ENCODE measurements at regions not wholly inside any gene's neighbourhood (a gene's known extent, or its start where the extent isn't known, plus 50 kb on each side); places are given as distances from the start of the nearest gene placed in this dataset.

DNA sequence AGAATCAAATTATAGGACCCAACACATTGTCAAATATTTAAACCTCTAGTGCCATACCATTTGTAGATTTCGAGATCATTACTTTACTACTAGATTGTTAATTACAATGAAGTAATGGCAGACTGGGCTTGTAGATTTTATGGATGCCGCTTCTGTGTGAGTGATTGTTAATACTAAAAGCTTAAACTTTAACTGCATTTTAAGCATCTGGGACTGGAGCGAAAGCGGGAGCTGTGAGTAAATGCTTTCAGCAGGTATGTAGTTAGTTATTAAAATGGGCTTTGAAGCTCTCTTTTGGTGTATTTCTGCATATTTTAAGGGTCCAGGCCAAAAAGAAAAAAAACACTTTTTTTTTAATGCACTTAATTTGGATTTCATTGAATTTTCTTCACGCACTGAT, 519.3 kb downstream of the MED13L start:
- no peak for DNase-seq

DNA sequence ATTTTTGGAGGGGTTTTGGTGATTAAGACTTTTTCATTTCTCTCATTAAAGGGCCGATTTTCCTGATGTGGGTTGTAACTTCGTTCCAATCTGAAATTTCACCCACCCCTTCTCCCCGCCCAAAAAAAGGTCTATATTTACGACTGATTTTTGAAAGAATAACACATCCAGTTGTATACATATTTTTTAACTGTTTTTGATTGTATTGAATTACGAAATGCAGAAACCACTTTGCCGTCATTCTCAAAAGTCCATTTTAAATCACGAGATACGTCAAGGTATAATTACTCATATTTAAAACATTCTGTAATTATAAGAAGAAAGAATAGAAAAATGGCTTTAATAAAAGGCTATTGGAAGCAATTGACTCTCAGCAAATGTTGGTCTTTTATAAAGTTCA, 520.7 kb downstream of the MED13L start:
- DNase-seq, result no peak

DNA sequence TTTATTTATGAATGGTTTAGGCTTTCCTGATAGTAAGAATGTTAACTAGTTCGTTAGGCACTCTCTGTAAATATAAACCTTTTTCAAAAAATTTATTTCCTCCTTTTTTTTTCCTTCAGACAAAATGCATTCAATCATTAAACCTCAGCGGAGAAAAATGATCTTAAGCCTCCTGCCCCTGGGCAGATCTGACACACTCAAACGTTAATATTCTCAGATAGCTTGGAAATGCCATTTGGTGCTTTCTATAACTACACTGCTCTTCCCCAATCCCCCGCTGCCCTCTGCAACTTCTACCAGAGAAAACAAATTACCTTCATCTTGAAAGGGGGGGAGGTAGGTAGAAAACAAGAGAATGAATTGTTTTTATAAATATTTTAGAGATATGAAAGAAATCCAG, 521.2 kb downstream of the MED13L start:
- no peak for DNase-seq

DNA sequence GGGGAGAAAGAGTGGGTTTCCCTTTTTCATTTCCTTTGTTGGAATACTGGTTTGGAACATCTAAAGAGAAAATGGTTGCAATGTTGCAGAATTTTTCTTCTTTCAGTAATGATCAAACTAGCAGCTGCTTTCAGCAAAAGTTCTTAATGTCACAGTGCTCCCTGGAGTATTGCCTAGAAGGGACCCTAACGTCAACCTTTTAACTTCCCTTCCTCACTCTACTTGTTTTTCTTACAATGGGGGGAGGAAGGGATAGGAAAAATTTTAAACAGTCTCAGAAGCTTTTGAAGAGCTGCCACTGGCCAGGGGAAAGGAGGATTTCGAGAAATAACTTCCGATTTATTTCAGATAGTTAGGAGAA, 521.8 kb downstream of the MED13L start:
- no peak for DNase-seq

DNA sequence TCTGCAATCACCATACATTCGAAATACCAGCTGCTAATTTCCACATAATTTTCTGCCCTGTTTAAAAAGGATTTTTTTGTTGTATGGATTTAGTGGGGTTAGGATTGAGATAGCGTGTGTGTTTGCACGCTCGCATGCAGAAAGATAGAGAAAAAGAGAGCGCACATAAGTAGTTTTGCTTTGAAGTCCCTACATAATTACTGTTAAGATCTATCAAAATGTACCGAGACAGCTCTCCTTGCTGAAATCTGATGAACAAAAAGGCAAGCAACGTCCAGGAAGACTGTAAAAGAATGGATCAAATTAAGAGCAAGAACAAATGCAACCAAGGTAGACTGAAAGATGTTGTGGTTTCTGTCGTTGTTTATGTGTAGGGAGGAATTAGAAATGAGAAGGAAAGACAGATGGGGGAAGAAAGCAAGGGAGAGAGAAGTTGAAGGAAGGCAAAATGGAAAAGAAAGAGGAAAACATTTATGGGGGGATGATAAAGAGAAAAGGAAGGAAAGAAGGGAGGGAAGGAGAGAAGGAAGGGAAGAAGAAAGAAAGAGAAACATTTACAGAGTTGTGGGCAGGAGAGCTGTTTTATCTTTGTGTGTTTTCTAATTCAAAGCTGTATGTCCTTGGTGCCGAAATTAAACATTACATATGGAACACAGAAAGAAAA, 522.3 kb downstream of the MED13L start:
- no peak for DNase-seq

DNA sequence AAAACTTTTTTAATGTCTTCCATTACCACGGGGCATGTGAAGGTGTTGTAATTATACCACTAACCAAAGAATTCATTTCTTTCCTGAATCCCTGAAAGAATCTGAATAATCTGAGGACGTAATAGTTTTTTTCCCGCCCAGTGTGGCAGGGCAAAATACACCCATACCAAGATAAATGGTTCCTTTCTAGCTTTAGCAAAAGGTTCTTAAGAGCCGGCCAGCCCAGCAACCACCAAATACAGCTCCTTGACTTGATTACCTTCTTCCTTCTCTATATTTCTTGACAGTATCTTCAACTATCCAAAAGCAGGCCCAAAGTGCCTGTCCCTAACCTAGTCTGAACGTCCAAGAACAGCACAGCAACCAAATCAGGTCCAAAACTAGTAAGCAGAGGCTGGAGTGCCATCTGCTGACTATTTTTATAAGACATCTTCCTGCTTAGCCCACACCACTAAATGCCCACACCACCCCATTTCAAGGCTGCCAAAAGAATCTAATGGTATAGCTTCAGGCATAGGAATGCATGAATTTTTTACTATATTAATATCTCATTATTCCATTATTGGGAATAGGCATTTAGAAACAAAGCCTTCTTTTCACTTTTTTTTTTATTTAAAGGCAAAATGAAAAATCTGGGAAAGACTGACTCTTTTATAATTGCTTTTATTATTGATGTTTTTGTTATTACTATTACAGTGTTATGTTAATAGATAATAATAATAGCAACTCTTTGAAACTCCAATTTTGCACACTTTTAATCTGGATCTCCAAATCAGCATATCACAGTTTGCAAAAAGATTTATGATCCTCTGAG, 524.4 kb downstream of the MED13L start:
- peak; percentile 5 for DNase-seq

DNA sequence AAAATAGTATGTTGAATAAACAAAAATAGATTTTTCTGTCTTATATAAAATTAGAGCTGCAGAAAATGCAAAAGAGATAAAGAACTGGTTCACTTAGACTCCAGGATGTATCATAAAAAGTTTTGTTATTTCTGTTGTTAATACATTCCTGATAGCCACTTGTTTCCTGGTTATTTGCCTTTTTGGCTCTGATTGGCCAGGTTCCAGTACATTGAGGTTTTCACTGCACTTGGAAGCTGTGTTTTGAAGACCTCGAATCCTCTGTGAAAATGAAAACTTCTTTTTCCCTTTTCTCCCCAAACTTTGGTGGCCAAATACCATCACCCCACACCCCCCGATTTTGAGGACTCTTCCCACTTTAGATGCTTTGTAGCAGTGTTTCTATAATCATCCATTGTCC, 525.3 kb downstream of the MED13L start:
- DNase-seq, result no peak

DNA sequence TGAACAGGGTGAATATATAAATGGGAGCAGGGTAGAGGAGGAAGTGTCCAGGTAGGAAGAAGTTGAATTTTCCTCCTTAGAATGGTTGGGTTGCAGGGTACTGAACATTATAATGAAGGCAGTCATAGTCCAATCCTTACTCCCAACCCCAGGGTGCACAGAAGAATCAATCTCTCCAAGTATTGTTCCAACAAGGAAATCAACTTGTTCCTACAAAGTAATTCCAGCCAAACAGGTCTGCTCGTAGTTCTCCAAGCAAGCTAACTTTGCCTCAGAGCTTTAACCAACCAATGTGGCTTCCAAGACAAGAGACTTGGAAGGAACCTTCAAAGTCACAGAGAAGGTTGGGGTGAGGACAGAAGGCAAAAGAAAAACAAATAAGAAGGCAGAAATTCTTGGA, 527.2 kb downstream of the MED13L start:
- no peak for DNase-seq

DNA sequence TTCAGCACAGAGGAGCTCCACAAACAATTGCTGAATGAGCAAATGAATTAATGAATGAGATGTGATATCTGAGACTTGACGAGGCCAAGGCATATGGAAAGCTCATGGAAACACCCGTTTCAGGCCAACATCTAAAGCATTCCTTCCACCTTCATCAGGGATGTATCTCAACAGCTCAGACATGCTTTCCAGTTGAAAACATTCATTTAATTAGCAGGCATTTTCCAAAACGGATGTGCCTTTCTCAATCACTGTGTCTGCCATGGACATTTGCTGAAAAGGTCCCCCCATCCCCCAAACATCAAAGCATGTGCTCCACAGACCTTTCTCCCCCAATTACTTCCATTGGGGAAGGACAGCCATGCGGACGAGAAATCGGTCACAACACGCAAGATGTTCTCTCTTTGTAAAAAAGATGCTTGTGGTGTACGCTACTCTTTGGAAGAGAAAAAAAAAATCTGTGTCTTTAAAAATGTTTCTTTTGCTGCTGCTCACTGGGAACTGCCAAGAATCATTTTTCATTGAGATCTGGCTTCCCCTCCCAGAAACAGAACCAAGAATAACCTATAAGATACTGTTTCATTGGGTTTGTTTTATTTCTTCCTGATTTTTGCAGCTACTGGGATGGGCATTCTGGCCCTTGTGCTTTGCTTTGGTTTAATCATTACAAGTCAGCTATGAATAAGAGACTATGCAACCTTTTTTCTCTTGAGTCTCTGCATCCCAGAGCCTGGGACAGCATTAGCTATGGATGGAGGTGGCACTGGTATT, 528.2 kb downstream of the MED13L start:
- DNase-seq, result no peak

DNA sequence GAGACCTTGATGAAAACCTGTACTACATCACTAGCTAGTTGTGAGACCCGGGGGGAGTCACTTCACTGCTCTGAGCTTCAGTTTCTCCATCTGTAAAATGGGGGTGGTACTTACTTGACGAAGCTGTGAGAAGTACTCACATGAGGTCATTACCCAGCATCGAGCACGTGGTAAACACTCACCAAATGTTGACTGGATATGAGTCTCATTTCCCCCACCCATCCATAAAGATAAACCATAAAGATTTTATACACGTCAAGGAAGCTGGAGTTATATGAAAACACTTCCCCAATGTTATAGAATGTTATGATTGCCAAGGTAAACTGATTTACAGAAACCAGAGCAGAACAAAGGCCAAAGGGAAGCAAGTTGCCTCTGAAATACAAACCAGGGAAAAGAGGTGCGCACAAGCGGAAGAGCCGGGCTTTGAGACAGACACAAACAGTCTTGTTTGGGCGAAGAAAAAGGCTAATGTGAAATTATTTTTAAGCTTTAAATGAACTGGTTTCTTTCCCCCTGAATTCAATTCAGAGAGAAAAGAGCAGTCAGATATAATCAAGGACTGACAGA, 536.8 kb downstream of the MED13L start:
- DNase-seq, result no peak

DNA sequence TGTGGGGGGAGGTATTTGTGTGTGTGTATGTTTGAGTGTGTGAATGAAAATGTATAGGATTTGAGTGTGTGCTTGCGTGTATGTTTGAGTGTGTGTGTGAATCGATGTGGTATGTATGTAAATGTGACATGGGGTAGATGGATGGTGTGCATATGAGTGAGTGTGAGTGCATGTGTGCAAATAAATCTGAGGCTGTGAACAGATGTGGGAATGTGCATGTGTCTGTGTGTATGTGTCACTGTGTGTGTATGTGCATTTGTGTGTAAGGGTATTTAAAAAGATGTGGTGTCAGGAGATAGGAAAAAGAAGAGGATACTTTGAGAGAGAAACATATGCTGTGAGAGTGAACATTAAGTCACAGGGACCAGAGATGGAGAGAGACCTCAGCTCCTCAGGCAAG, 539.6 kb downstream of the MED13L start:
- no peak for DNase-seq

DNA sequence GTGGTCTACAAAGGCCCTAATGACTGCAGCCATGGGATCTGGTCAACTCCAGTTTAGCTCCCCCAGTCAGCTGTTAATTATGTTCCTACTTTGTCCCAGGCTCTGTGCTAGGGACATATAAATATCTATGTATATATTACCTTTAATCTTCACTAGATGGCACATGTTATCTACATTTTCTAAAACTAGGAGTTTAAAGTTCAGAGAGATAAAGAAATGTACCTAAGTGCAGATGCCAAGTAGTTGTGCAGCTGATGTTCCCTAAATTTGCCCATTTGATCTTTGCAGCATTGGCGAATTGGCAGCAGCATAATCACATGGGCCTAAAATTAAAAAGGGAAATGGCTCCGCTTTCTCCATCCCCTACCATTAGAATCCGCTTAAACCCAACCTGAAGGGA, 541.1 kb downstream of the MED13L start:
- DNase-seq, result no peak

DNA sequence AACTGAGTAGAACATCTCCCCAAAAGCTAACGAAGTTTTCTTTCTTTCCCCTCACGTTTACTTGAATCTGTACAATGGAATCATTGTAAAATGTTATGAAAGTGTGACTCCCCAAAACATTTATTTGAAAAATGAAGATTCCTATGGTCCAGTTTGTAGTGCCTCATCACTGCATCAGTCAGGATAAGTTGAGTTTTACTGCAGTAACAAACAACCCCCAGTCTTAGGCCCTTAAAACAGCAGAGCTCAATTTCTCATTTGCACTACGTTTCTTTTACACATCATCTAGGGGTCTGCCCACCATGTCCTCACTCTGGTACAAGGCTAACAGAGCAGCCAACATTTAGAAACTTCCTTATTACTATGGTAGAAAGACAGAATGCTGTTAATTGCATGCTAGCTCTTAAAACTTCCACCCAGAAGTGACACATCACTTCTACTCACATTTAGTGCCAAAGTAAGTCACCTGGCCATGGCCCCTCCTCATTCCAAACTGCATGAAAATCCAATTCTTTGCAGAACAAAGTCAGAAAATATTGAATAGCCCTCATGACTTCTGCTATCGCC, 546.4 kb downstream of the MED13L start:
- no peak for DNase-seq

DNA sequence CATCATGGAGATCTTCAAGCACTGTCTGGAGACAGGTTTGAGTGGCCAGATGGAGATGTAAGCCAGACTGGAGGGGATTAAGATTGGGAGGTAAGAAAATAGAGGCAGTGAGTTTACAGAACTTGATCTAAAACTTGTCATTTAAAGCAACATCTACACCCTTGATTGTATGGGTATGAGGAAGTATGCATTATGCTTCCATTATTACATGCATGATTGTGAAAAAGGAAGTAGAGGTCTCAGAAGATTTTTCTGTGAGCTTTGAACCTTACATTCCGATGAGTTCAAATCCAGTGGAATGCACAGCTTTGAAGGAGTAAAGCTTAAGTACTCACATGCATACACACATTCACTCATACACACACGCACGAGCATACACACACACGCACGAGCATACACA, 550.8 kb downstream of the MED13L start:
- DNase-seq, result no peak

DNA sequence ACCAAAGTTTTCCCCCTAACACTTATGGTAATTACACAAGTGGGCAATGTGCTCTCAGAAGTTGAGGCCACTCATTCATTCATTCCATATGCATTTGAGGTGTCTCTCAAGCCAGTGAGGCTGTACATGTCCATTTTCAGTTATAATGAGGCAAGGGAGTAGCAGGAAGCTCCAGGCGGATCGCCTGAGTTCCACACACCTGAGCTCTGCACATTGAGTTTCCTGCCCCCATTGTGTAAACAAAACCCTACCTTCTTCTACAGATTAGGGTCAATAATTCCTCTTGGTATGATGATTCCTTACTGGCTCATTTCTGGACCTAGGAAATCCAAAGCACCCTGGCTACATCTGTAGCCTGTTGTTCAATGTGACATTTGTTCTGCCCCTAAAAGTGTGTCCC, 555.3 kb downstream of the MED13L start:
- DNase-seq, result no peak

DNA sequence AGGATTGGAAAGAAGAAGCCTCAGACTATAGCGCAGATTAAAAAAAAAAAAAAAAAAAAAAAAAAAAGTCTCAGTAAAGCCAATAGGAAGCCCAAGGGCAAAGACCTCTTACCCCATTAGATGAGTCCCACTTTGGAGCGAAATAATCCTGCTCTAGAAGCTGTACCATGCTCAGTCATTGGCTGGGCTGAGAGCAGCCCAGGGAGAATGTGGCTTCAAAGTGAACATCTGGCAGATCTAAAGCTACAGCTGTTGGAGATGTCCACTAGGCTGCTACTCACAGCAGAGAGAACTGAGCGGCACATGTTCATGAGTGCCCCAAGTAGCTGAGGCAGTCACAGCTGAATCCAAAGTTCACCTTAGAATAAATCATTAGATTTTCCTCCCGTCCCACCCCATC, 560.9 kb downstream of the MED13L start:
- DNase-seq, result no peak

DNA sequence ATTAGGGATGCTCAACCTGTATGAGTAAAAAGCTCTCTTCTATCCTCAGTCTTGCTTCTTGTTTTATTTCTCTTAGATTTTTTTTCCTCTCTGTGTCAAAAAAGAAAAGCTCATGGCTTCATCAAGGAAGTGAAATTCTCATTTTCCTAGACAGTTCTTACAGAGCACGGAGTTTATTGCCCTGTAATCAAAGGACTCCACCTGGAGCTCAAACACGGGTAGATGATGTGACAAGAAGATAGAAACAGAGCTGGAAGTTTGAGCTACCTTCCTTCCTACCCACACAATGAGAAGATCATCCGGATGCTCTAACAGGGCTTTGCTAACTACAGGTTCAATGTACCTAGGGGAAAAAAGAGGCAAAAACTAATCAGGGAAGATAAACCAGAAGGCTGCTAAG, 564.8 kb downstream of the MED13L start:
- DNase-seq, result no peak

DNA sequence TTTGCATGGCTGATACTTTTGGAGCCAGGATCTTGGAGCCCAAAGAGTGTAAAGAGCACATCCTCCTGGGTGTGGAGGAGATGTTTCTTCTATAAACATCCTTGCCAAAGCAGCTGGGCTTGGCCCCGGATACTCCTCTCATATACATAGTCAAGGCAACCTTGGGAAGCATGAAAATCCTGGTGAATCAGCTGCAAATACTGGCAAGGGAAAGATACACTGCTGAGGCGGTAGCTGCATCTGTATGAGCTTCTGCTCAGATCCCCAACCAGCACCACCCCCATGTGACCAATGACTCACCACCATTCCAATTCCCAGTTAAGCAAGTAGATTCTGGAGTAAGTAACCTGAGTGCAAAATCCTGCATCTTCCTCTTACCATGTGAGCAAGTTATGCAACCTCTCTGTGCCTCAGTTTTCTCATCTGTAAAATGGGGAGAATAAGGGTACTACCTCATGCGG, 567.4 kb downstream of the MED13L start:
- DNase-seq, result no peak

DNA sequence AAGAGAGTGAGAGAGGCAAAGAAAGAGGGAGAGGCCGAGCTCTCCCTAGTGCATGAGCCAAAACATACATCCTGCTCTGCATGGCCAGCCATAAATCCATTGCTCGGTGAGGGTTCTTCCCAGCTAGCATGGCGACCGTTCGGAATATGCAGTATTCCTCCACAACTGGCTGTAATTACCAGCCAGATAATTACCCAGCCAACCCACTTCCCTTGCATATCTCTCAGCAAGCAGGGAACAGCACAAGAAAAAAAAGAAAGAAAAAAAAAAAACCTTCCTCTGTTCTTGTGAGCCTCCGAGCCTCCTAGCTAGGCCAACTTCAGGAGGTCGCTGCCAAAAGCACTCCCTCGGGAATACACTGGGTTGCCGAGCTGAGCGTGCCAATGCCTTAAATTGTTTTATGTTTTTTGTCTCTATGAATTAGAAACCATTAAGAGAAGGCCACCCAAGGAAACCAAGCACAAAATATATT, 567.9 kb downstream of the MED13L start:
- DNase-seq, result no peak

DNA sequence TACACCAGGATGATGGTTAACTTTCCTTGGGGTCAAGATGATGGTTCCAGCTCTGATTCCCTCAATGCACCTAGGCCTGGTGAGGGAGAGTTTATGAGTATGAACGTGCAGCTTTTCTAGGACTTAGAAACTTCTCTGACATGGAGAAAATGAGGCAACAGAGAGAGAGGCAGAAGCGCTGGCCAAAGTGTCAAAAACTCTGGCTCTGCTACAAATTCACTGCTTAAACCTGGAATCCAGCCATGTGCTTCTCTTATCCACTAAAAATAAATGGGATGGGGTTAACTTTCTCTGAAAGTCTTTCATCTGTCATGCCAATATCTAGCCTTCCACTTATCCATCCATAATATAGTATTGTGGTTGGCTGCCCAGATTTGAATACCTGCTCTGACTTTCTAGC, 568.7 kb downstream of the MED13L start:
- DNase-seq, result no peak

DNA sequence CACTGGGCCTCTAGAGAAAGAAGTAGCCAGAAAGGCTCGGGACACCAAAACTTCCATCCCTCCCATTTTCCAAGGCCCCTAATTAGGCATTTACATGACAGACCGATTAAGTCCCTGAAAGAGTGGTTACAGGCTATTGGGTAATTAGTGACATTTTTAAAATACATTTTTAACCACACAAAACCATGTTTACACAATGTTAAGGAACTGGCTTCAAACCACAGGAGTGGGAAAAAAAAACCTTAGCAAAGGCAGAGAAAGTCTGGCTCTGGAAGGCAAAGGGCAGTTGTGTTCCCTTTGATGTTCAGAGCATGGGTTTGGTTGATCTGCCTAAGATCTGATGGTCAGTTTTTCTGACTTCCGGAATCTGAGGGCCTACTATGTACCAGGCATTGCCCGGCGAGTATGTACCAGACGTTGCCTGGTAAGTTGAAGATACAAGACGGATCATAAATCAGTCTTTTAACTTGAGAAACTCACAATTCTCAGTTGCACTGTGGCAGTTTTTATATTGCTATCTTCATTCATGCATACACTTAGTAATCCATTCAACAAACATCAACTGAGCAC, 576.5 kb downstream of the MED13L start:
- no peak for DNase-seq

DNA sequence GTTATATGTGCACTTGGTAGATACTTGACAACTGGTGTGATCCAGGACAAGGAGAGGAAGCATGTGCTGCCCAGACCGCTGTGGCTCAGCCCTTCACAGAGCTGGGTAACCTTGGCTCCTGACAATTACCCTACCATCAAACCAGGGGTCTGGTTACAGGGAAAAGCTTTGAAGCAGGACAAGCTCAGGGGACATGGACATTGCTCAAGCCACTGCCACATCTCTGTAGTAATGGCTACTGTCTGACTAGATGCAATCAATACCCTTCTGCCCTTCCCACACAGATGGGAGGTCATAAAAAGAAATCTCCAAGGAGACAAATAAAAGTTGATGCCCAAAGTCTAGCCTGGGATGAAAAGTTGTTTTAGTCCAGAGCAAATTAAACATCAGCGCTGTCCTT, 577.4 kb downstream of the MED13L start:
- DNase-seq, result no peak

DNA sequence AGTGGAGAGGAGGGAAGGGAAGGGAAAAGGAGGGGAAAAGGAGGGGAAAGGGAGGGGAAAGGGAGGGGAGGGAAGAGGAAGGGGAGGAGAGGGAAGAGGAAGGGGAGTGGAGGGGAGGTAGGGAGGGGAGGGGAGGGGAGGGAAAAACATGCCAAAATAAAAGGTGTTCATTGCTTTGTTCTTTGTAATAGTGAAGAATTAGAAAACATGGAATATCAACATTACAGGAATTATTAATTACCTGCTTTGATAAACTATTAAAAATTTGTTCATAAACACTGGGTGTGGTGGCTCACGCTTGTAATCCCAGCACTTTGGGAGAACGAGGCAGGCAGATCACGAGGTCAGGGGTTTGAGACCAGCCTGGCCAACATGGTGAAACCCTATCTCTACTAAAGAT, 579.2 kb downstream of the MED13L start:
- no peak for DNase-seq

Data from KG1 (cell line).